Psoas muscle (tissue), 7 donors: ENCODE measurements at regions not wholly inside any gene's neighbourhood (a gene's known extent, or its start where the extent isn't known, plus 50 kb on each side); places are given as distances from the start of the nearest gene placed in this dataset.

ENCODE experiments used
- ATAC-seq, 4 donors: fragments of 200-7000 bp; cut with Tn5 transposase; one replicate each; pipeline ENCODE4 v1.9.1; 2020; ENCODE audit warnings: moderate library complexity in 3 of 4, mild to moderate bottlenecking in 2 of 4
- DNase-seq, 2 donors: peaks; one replicate each; pipeline ENCODE4 v3.0.0-alpha.2; 2020
- H3K27ac ChIP-seq: fragments of 200-600 bp; one replicate; pipeline ENCODE4 v1.8.0; 2022
- H3K27me3 ChIP-seq, 3 donors: fragments of 200-600 bp in 1 of 3; one replicate each; pipeline versions ENCODE4 v1.6.1 to v1.8.0; 2013 to 2022; ENCODE audit warnings: low read length in 2 of 3, mild to moderate bottlenecking in 2 of 3, moderate library complexity in 1 of 3; ENCODE audit not compliant: insufficient read depth in 3 of 3
- H3K36me3 ChIP-seq, 2 donors: fragments of 200-600 bp in 1 of 2; one replicate each; pipeline versions ENCODE4 v1.6.1 to v1.8.0; 2013 to 2022; ENCODE audit warnings: low read depth in 1 of 2, mild to moderate bottlenecking in 1 of 2, moderate library complexity in 1 of 2; ENCODE audit not compliant: insufficient read depth in 1 of 2
- H3K4me1 ChIP-seq: fragments of 200-600 bp; one replicate; pipeline ENCODE4 v1.8.0; 2022
- H3K4me3 ChIP-seq: fragments of 200-600 bp; one replicate; pipeline ENCODE4 v1.8.0; 2022; ENCODE audit warnings: mild to moderate bottlenecking
- H3K9me3 ChIP-seq: fragments of 200-600 bp; one replicate; pipeline ENCODE4 v1.8.0; 2022
- WGBS, 3 donors: extraction: QIAGEN DNeasy Blood & Tissue Kit; methylation state at CpG; one replicate each; pipeline versions ENCODE4 v1.1.6 to v1.1.7; 2013; 5-methylcytosine and 5-hydroxymethylcytosine counted together
- intact Hi-C, 2 donors: fragments of 100-400 bp; cut with DNase I; formaldehyde crosslinking; loops; one replicate each; pipeline versions ENCODE4 v1.11.0 to v1.14.2; 2022
- TF ChIP-seq, protein P1 (sequence below): fragments of 200-600 bp; IDR thresholded peaks from one replicate; pipeline ENCODE4 v1.8.0; 2022; ENCODE audit warnings: antibody characterized with exemption
- donor health status: healthy with polysubstance abuse.
- donor health status: DM: no; HTN: no; CAD: no; lungs with moderate emphysema.
- donor health status: Bipolar disorder and iron deficiency.
- donor health status: healthy.
- donor health status: DM: yes; HTN: yes; CAD: no.
- donor health status: DM: no; HTN: no; CAD: no.
- donor health status: DM: yes; HTN: yes; CAD: no.

DNA sequence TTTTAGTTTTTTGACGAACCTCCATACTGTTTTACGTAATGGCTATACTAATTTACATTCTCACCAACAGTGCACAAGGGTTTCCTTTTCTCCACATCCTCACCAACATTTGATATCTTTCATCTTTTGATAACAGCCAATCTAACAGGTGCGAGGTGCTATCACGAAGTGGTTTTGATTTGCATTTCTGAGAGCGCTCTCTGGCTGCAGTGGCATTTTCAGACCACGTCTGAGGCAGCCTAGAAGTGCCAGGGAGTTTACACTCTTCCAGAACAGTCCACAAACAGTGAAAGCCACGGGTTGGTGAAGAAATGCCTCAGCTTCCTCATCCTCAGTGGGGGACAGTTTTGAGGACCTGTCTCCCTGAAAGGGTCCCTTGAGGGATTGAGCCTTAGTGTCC, 471.0 kb downstream of the BCOR start:
- TF ChIP-seq, protein P1, sequence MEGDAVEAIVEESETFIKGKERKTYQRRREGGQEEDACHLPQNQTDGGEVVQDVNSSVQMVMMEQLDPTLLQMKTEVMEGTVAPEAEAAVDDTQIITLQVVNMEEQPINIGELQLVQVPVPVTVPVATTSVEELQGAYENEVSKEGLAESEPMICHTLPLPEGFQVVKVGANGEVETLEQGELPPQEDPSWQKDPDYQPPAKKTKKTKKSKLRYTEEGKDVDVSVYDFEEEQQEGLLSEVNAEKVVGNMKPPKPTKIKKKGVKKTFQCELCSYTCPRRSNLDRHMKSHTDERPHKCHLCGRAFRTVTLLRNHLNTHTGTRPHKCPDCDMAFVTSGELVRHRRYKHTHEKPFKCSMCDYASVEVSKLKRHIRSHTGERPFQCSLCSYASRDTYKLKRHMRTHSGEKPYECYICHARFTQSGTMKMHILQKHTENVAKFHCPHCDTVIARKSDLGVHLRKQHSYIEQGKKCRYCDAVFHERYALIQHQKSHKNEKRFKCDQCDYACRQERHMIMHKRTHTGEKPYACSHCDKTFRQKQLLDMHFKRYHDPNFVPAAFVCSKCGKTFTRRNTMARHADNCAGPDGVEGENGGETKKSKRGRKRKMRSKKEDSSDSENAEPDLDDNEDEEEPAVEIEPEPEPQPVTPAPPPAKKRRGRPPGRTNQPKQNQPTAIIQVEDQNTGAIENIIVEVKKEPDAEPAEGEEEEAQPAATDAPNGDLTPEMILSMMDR = no peak
- 72 to 77% (median 76%) methylated on average over 7 of the region's 7 CpGs for WGBS, 3 donors
- no peaks in the 10 kb centered on the region for H3K36me3 ChIP-seq
- ATAC-seq (no peak), DNase-seq (no peak)
- intact Hi-C loops = no loop called here
- H3K9me3 ChIP-seq = no peaks in the 10 kb centered on the region
- no peaks in the 10 kb centered on the region for H3K4me1 ChIP-seq
- peaks cover 0 to 23% (median 0%) of the 10 kb centered on the region in 3 donors for H3K27me3 ChIP-seq
- no peak overlapping the region for H3K4me3 ChIP-seq
- H3K27ac ChIP-seq = no peak overlapping the region

DNA sequence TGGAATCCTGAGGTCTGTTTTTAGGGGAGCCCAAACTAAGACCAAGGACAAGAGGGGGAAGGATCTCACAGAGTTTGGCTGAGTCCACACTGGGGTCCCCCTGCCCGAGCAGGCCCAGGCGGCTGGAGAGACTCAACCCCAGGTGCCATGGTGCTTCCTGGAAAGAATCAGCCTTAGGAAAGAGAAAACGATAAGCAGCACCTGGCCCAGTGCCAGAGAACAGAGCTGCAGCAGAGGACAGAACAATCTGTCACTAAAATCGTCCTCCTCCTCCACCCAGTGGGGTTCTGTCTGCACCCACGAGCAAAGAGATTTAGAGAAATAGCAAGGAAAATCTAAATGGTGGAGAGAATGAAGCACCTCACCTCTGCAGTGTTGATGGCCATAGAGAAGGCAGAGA, 470.5 kb downstream of the BCOR start:
- intact Hi-C loops = no loop called here
- Histone ChIP-seq H3K27me3 (peaks cover 0 to 26% (median 0%) of the 10 kb centered on the region in 3 donors), H3K4me3 (no peak overlapping the region), H3K36me3 (no peaks in the 10 kb centered on the region), H3K9me3 (no peaks in the 10 kb centered on the region), H3K4me1 (no peaks in the 10 kb centered on the region), H3K27ac (no peak overlapping the region)
- DNase-seq (no peak), ATAC-seq (no peak)
- TF ChIP-seq, protein P1 = no peak
- WGBS, 3 donors = 22 to 33% (median 31%) methylated on average over 5 of the region's 5 CpGs

DNA sequence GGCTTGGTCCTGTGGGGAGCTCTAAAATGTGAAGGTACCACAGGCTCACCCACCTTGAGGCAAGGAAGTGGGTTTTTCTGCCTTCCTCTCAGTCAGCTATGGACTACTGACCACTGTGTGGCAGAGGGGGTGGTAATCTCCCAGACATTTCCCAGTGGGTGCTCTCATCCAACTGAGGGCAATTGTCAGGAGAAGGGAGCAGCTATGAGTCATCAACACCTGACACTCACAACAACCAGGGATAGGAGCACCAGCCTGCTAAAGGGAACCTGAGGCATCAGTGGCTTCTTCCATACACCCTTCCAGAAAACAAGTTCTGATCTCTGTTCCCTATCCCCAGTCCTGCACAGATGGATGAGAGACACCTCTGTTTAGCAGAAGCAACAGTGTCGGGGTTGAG, 468.8 kb downstream of the BCOR start:
- TF ChIP-seq, protein P1 = no peak
- Histone ChIP-seq H3K4me1 (no peaks in the 10 kb centered on the region), H3K36me3 (no peaks in the 10 kb centered on the region), H3K27me3 (peaks cover 0 to 30% (median 0%) of the 10 kb centered on the region in 3 donors), H3K27ac (no peak overlapping the region), H3K4me3 (no peak overlapping the region), H3K9me3 (no peaks in the 10 kb centered on the region)
- DNase-seq (no peak), ATAC-seq (no peak)
- 77 to 100% (median 100%) methylated on average over 1 of the region's 1 CpG for WGBS, 3 donors
- intact Hi-C loops = no loop called here

DNA sequence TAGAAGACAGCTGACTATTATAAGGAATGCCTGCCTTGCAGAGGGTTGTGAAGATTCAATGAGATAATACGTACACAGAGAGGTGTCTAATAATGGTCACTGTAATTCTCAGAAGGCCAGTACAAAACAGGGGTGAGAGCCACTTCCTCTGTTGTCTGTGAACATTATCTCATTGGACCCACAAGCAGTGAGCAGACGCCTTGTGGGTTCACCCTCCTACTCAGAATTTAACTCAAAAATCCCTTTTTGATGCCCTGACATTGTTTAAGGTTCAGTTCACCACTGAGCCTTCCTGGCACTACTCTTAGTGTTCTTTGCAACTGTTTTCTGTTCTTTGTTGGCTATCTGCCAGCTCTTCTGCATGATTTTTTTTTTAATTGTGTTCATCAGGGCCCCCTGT, 467.4 kb downstream of the BCOR start:
- H3K4me3 ChIP-seq = no peak overlapping the region
- DNase-seq (no peak), ATAC-seq (no peak)
- H3K4me1 ChIP-seq = no peaks in the 10 kb centered on the region
- TF ChIP-seq, protein P1 = no peak
- H3K9me3 ChIP-seq = no peaks in the 10 kb centered on the region
- H3K36me3 ChIP-seq = no peaks in the 10 kb centered on the region
- no peak overlapping the region for H3K27ac ChIP-seq
- peaks cover 0 to 30% (median 0%) of the 10 kb centered on the region in 3 donors for H3K27me3 ChIP-seq
- intact Hi-C loops = no loop called here
- 74 to 100% (median 91%) methylated on average over 2 of the region's 2 CpGs for WGBS, 3 donors
